Liver (tissue), 8 donors: ENCODE measurements at regions not wholly inside any gene's neighbourhood (a gene's known extent, or its start where the extent isn't known, plus 50 kb on each side); places are given as distances from the start of the nearest gene placed in this dataset.

Source experiments
- DNase-seq: peaks from one replicate; pipeline ENCODE4 v3.0.0-alpha.2; 2017; ENCODE audit warnings: low spot score
- H3K27ac ChIP-seq, 2 donors: one replicate each; pipeline ENCODE4 v1.7.0; 2013; ENCODE audit warnings: inconsistent platforms in 2 of 2, low read length in 2 of 2, control low read depth in 1 of 2, low read depth in 1 of 2, mild to moderate bottlenecking in 1 of 2
- H3K27me3 ChIP-seq, 4 donors: one replicate each; pipeline versions ENCODE4 v1.6.1 to v1.7.0; 2013; ENCODE audit warnings: low read length in 3 of 4, inconsistent platforms in 1 of 4, mild to moderate bottlenecking in 1 of 4, moderate library complexity in 1 of 4; ENCODE audit not compliant: control insufficient read depth in 4 of 4, insufficient read depth in 4 of 4
- H3K36me3 ChIP-seq, 4 donors: one replicate each; pipeline versions ENCODE4 v1.6.1 to v1.7.0; 2013; ENCODE audit warnings: low read length in 3 of 4, mild to moderate bottlenecking in 3 of 4, low read depth in 1 of 4, moderate library complexity in 1 of 4; ENCODE audit not compliant: control insufficient read depth in 4 of 4, insufficient read depth in 3 of 4
- H3K4me1 ChIP-seq, 4 donors: one replicate each; pipeline versions ENCODE4 v1.6.1 to v1.7.0; 2013; ENCODE audit warnings: low read length in 3 of 4, mild to moderate bottlenecking in 3 of 4, moderate library complexity in 1 of 4; ENCODE audit not compliant: control insufficient read depth in 4 of 4, insufficient read depth in 4 of 4
- H3K4me3 ChIP-seq, 3 donors: one replicate each; pipeline versions ENCODE4 v1.6.1 to v1.7.0; 2013; ENCODE audit warnings: low read length in 3 of 3, control low read depth in 1 of 3, low read depth in 1 of 3, mild to moderate bottlenecking in 1 of 3
- H3K9ac ChIP-seq, 2 donors: one replicate each; pipeline ENCODE4 v1.7.0; 2013; ENCODE audit warnings: low read length in 2 of 2, mild to moderate bottlenecking in 2 of 2, moderate library complexity in 2 of 2, control low read depth in 1 of 2, low read depth in 1 of 2
- H3K9me3 ChIP-seq, 4 donors: one replicate each; pipeline versions ENCODE4 v1.6.1 to v1.7.0; 2013; ENCODE audit warnings: low read length in 3 of 4; ENCODE audit not compliant: control insufficient read depth in 4 of 4
- ATF3 ChIP-seq: IDR thresholded peaks from 2 replicates; pipeline ENCODE4 v1.6.1; 2016; ENCODE audit warnings: antibody characterized with exemption
- CTCF ChIP-seq: fragments of 150-350 bp; IDR thresholded peaks from 2 replicates; pipeline ENCODE4 v1.5.1; 2017; ENCODE audit warnings: improper control_type of control experiment, low read depth, low read length; ENCODE audit not compliant: missing input control
- EGR1 ChIP-seq, 2 donors: IDR thresholded peaks; 2 replicates each; pipeline ENCODE4 v1.6.1; 2016 to 2018; ENCODE audit warnings: antibody characterized with exemption in 2 of 2, low read depth in 2 of 2
- GABPA ChIP-seq, 2 donors: IDR thresholded peaks in 1 of 2; conservative IDR thresholded peaks in 1 of 2; 2 replicates each; pipeline ENCODE4 v1.6.1; 2016; ENCODE audit warnings: antibody characterized with exemption in 2 of 2, mild to moderate bottlenecking in 1 of 2, moderate library complexity in 1 of 2
- HNF4G ChIP-seq: IDR thresholded peaks from 2 replicates; pipeline ENCODE4 v1.6.1; 2016; ENCODE audit warnings: antibody characterized with exemption
- NR2F2 ChIP-seq: IDR thresholded peaks from 2 replicates; pipeline ENCODE4 v1.6.1; 2016; ENCODE audit warnings: antibody characterized with exemption
- RAD21 ChIP-seq, 2 donors: IDR thresholded peaks; 2 replicates each; pipeline ENCODE4 v1.6.1; 2016; ENCODE audit warnings: antibody characterized with exemption in 2 of 2, mild to moderate bottlenecking in 2 of 2
- REST ChIP-seq: IDR thresholded peaks from 2 replicates; pipeline ENCODE4 v1.6.1; 2016; ENCODE audit warnings: antibody characterized with exemption, mild to moderate bottlenecking
- RXRA ChIP-seq, 2 donors: IDR thresholded peaks; 2 replicates each; pipeline ENCODE4 v1.6.1; 2017 to 2018; ENCODE audit warnings: antibody characterized with exemption in 2 of 2, mild to moderate bottlenecking in 1 of 2
- SP1 ChIP-seq: IDR thresholded peaks from 2 replicates; pipeline ENCODE4 v1.6.1; 2018; ENCODE audit warnings: antibody characterized with exemption, mild to moderate bottlenecking
- TAF1 ChIP-seq: conservative IDR thresholded peaks from 2 replicates; pipeline ENCODE4 v1.6.1; 2016; ENCODE audit warnings: antibody characterized with exemption, mild to moderate bottlenecking
- YY1 ChIP-seq: IDR thresholded peaks from 2 replicates; pipeline ENCODE4 v1.6.1; 2016; ENCODE audit warnings: antibody characterized with exemption, mild to moderate bottlenecking
- ZBTB33 ChIP-seq: IDR thresholded peaks from 2 replicates; pipeline ENCODE4 v1.6.1; 2016; ENCODE audit warnings: antibody characterized with exemption
- WGBS: extraction: QIAGEN DNeasy Blood & Tissue Kit; methylation state at CpG from one replicate; pipeline ENCODE4 v1.1.7; 2013; 5-methylcytosine and 5-hydroxymethylcytosine counted together
- donor health status: healthy.
- donor health status: healthy.
- donor health status: healthy.
- donor health status: healthy.
- donor health status: healthy.

- TF ChIP-seq CTCF = no peak
- TF ChIP-seq TAF1 = no peak
- no peak for TF ChIP-seq RAD21 (IDR thresholded peaks at IDR 0.05)
- TF ChIP-seq ATF3 = no peak
Observed at GRCh38 chr16:27719106-27719445, 169.1 kb downstream of the KATNIP start (continued).

- Histone ChIP-seq H3K36me3 (no peaks in the 10 kb centered on the region), H3K9ac (no peak overlapping the region), H3K27ac (peak overlapping the region in 1 of 2 donors; percentile 5), H3K27me3 (no peaks in the 10 kb centered on the region), H3K4me3 (no peak overlapping the region), H3K4me1 (no peaks in the 10 kb centered on the region), H3K9me3 (no peaks in the 10 kb centered on the region)
- WGBS = 88% methylated on average over 20 of the region's 20 CpGs
- DNase-seq = no peak
- TF ChIP-seq YY1 (no peak), NR2F2 (no peak), RXRA (IDR thresholded peaks at IDR 0.05) (no peak), REST (no peak), ZBTB33 (no peak), SP1 (no peak), RAD21 (IDR thresholded peaks at IDR 0.05) (no peak), GABPA (IDR thresholded peaks at IDR 0.05 in 1 of 2, conservative IDR thresholded peaks at IDR 0.05 in 1 of 2) (no peak), EGR1 (IDR thresholded peaks at IDR 0.05; ENCODE audit: low read depth in 2 of 2) (no peak), HNF4G (no peak), TAF1 (no peak)
Observed at GRCh38 chr16:27720731-27721530, 171.0 kb downstream of the KATNIP start.
